ENCODE measurements at regions not wholly inside any gene's neighbourhood (a gene's known extent, or its start where the extent isn't known, plus 50 kb on each side); places are given as distances from the start of the nearest gene placed in this dataset.

GRCh38 chr11:30741039-30741550 lies 154.9 kb upstream of the MPPED2 start:
- CTCF ChIA-PET = no interaction called here

GRCh38 chr11:30740091-30740490 lies 153.9 kb upstream of the MPPED2 start:
- Histone ChIP-seq H3K9me3 (ENCODE audit: low read length) (no peaks in the 10 kb centered on the region), H3K27me3 (ENCODE audit: low read length) (no peaks in the 10 kb centered on the region), H3K4me3 (ENCODE audit: low read length) (no peak overlapping the region), H3K36me3 (ENCODE audit: low read depth, low read length) (no peaks in the 10 kb centered on the region), H3K9me2 (replicated peaks; ENCODE audit: low read length) (no peaks in the 10 kb centered on the region), H2AFZ (ENCODE audit: low read length) (no peak overlapping the region), H3K9ac (ENCODE audit: low read length) (no peak overlapping the region), H3F3A (ENCODE audit: low read length, unreplicated experiment) (no peaks in the 10 kb centered on the region), H3K79me2 (ENCODE audit: low read length) (no peaks in the 10 kb centered on the region), H3K4me1 (ENCODE audit: insufficient read depth, low read length) (no peaks in the 10 kb centered on the region), H3K4me2 (ENCODE audit: low read length) (no peak overlapping the region), H3K27ac (ENCODE audit: low read length) (no peak overlapping the region), H4K20me1 (ENCODE audit: low read length) (no peaks in the 10 kb centered on the region)
- intact Hi-C loops (cut with micrococcal nuclease) = no loop called here
- ChIA-PET POLR2A (ENCODE audit: unreplicated experiment) (no interaction called here), CTCF (no interaction called here)
- BruUV-seq (replicated peaks) = no TSS peak
- TF ChIP-seq CTCF (conservative IDR thresholded peaks at IDR 0.05; ENCODE audit: low read depth, low read length) (no peak), EZH2phosphoT487 (IDR thresholded peaks at IDR 0.05; ENCODE audit: borderline replicate concordance, low read length) (no peak), EZH2 (IDR thresholded peaks at IDR 0.05; ENCODE audit: low read length, unreplicated experiment) (no peak)
- ATAC-seq (no peak), DNase-seq (no peak)

More at GRCh38 chr11:30741039-30741550, 154.9 kb upstream of the MPPED2 start:
- Histone ChIP-seq H2AFZ (ENCODE audit: low read length) (no peak overlapping the region), H3K27me3 (ENCODE audit: low read length) (no peaks in the 10 kb centered on the region), H3K9me2 (replicated peaks; ENCODE audit: low read length) (no peaks in the 10 kb centered on the region), H3K27ac (ENCODE audit: low read length) (no peak overlapping the region), H3K79me2 (ENCODE audit: low read length) (no peaks in the 10 kb centered on the region), H3K4me1 (ENCODE audit: insufficient read depth, low read length) (no peaks in the 10 kb centered on the region), H3F3A (ENCODE audit: low read length, unreplicated experiment) (no peaks in the 10 kb centered on the region), H3K4me2 (ENCODE audit: low read length) (no peak overlapping the region), H4K20me1 (ENCODE audit: low read length) (no peaks in the 10 kb centered on the region), H3K9ac (ENCODE audit: low read length) (no peak overlapping the region), H3K9me3 (ENCODE audit: low read length) (no peaks in the 10 kb centered on the region), H3K36me3 (ENCODE audit: low read depth, low read length) (no peaks in the 10 kb centered on the region), H3K4me3 (ENCODE audit: low read length) (no peak overlapping the region)
- POLR2A ChIA-PET (ENCODE audit: unreplicated experiment) = no interaction called here
- BruUV-seq (replicated peaks) = no TSS peak
- ATAC-seq (no peak), DNase-seq (no peak)
- no peak for TF ChIP-seq EZH2phosphoT487 (IDR thresholded peaks at IDR 0.05; ENCODE audit: borderline replicate concordance, low read length)
- no peak for TF ChIP-seq EZH2 (IDR thresholded peaks at IDR 0.05; ENCODE audit: low read length, unreplicated experiment)
- no peak for TF ChIP-seq CTCF (conservative IDR thresholded peaks at IDR 0.05; ENCODE audit: low read depth, low read length)
- intact Hi-C loops (cut with micrococcal nuclease) = no loop called here

GRCh38 chr11:30735946-30736345 lies 149.8 kb upstream of the MPPED2 start:
- CTCF ChIA-PET = no interaction called here
- POLR2A ChIA-PET (ENCODE audit: unreplicated experiment) = no interaction called here
- Histone ChIP-seq H3K4me2 (ENCODE audit: low read length) (no peak overlapping the region), H3K9ac (ENCODE audit: low read length) (no peak overlapping the region), H3K79me2 (ENCODE audit: low read length) (no peaks in the 10 kb centered on the region), H2AFZ (ENCODE audit: low read length) (no peak overlapping the region), H3K27ac (ENCODE audit: low read length) (no peak overlapping the region), H3K9me2 (replicated peaks; ENCODE audit: low read length) (no peaks in the 10 kb centered on the region), H3K4me1 (ENCODE audit: insufficient read depth, low read length) (no peaks in the 10 kb centered on the region), H3K4me3 (ENCODE audit: low read length) (no peak overlapping the region), H3K36me3 (ENCODE audit: low read depth, low read length) (no peaks in the 10 kb centered on the region), H3F3A (ENCODE audit: low read length, unreplicated experiment) (no peaks in the 10 kb centered on the region), H3K9me3 (ENCODE audit: low read length) (no peaks in the 10 kb centered on the region), H3K27me3 (ENCODE audit: low read length) (no peaks in the 10 kb centered on the region), H4K20me1 (ENCODE audit: low read length) (no peaks in the 10 kb centered on the region)
- no TSS peak for BruUV-seq (replicated peaks)
- no peak for TF ChIP-seq CTCF (conservative IDR thresholded peaks at IDR 0.05; ENCODE audit: low read depth, low read length)
- TF ChIP-seq EZH2phosphoT487 (IDR thresholded peaks at IDR 0.05; ENCODE audit: borderline replicate concordance, low read length) = no peak
- TF ChIP-seq EZH2 (IDR thresholded peaks at IDR 0.05; ENCODE audit: low read length, unreplicated experiment) = no peak
- DNase-seq (no peak), ATAC-seq (no peak)
- intact Hi-C loops (cut with micrococcal nuclease) = no loop called here

Data from PC-3 (cell line).